ENCODE measurements at regions not wholly inside any gene's neighbourhood (a gene's known extent, or its start where the extent isn't known, plus 50 kb on each side); places are given as distances from the start of the nearest gene placed in this dataset.

DNA sequence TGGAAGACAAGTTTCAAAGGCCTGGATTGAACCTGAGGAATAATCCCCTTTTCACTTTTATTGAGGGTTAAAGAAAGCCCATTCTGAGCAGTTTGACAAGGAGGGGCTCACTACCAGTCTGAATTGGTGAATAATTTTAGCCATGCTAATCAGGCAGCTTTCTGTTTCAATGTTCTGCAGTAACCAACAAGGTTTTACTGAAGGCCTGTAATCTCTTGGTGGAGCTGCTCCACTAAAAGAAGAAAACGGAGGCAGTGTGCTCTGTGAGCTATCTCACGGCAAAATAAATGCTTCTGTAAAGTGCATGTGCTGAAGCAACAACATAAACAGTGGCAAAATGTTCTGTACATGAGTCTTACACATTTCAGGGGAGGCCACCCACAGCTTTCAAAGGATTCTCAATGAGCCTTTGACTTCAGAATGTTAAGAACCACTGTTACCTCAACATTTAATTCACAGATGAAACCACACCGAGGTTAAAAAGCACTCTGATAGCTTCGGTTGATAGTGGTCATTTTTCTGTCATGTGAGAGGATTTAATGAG, 111.2 kb downstream of the LRIG3 start:
- H3K27ac ChIP-seq (ENCODE audit: low read length), result no peak overlapping the region
- H3K4me2 ChIP-seq (ENCODE audit: low read length), result no peak overlapping the region
- ChIA-PET POLR2A (ENCODE audit: unreplicated experiment) (no interaction called here), CTCF (no interaction called here)
- no peaks in the 10 kb centered on the region for H4K20me1 ChIP-seq (ENCODE audit: low read length)
- H3K79me2 ChIP-seq (ENCODE audit: low read length), result no peaks in the 10 kb centered on the region
- H3K27me3 ChIP-seq (ENCODE audit: low read length), result no peaks in the 10 kb centered on the region
- no peaks in the 10 kb centered on the region for H3K9me3 ChIP-seq (ENCODE audit: low read length)
- no peak overlapping the region for H2AFZ ChIP-seq (ENCODE audit: low read length)
- H3K36me3 ChIP-seq (ENCODE audit: low read depth, low read length), result no peaks in the 10 kb centered on the region
- intact Hi-C loops (cut with micrococcal nuclease), result no loop called here
- DNase-seq (no peak), ATAC-seq (no peak)
- H3K9ac ChIP-seq (ENCODE audit: low read length), result no peak overlapping the region
- peaks cover 1% of the 10 kb centered on the region; the same call in 1 of the 2 replicates for H3K4me1 ChIP-seq (ENCODE audit: insufficient read depth, low read length)
- no TSS peak for BruUV-seq (replicated peaks)
- no peak for TF ChIP-seq EZH2 (IDR thresholded peaks at IDR 0.05; ENCODE audit: low read length, unreplicated experiment)
- no peak for TF ChIP-seq EZH2phosphoT487 (IDR thresholded peaks at IDR 0.05; ENCODE audit: borderline replicate concordance, low read length)
- TF ChIP-seq, protein P1, sequence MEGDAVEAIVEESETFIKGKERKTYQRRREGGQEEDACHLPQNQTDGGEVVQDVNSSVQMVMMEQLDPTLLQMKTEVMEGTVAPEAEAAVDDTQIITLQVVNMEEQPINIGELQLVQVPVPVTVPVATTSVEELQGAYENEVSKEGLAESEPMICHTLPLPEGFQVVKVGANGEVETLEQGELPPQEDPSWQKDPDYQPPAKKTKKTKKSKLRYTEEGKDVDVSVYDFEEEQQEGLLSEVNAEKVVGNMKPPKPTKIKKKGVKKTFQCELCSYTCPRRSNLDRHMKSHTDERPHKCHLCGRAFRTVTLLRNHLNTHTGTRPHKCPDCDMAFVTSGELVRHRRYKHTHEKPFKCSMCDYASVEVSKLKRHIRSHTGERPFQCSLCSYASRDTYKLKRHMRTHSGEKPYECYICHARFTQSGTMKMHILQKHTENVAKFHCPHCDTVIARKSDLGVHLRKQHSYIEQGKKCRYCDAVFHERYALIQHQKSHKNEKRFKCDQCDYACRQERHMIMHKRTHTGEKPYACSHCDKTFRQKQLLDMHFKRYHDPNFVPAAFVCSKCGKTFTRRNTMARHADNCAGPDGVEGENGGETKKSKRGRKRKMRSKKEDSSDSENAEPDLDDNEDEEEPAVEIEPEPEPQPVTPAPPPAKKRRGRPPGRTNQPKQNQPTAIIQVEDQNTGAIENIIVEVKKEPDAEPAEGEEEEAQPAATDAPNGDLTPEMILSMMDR (conservative IDR thresholded peaks at IDR 0.05; ENCODE audit: low read depth, low read length), result no peak
- no peaks in the 10 kb centered on the region for H3K9me2 ChIP-seq (replicated peaks; ENCODE audit: low read length)
- no peaks in the 10 kb centered on the region for H3F3A ChIP-seq (ENCODE audit: low read length, unreplicated experiment)
- H3K4me3 ChIP-seq (ENCODE audit: low read length), result no peak overlapping the region

DNA sequence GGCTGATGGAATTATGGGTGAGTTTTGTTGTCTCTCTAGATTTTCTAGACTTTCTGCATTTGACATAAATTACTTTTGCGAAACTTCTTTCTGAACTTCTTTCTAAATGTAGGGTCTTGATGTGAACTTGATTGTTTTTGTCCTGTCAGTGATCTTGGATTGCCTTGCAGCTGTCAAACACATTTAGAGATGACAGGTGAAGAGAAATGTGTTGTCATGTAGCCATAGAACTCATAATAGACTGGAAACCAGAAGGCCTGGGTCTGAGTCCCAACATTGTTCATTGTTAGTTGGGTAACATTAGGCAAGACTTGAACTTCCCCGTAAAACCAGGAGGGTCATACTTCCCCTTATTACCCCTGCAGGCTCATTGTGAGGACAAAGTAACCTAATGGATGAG, 109.0 kb downstream of the LRIG3 start:
- POLR2A ChIA-PET (ENCODE audit: unreplicated experiment), result no interaction called here
- Histone ChIP-seq H2AFZ (ENCODE audit: low read length) (no peak overlapping the region), H3K4me3 (ENCODE audit: low read length) (no peak overlapping the region), H3F3A (ENCODE audit: low read length, unreplicated experiment) (no peaks in the 10 kb centered on the region), H3K4me1 (ENCODE audit: insufficient read depth, low read length) (no peaks in the 10 kb centered on the region), H4K20me1 (ENCODE audit: low read length) (no peaks in the 10 kb centered on the region), H3K27me3 (ENCODE audit: low read length) (no peaks in the 10 kb centered on the region), H3K79me2 (ENCODE audit: low read length) (no peaks in the 10 kb centered on the region), H3K9ac (ENCODE audit: low read length) (no peak overlapping the region), H3K4me2 (ENCODE audit: low read length) (no peak overlapping the region), H3K9me3 (ENCODE audit: low read length) (no peaks in the 10 kb centered on the region), H3K36me3 (ENCODE audit: low read depth, low read length) (no peaks in the 10 kb centered on the region), H3K27ac (ENCODE audit: low read length) (no peak overlapping the region), H3K9me2 (replicated peaks; ENCODE audit: low read length) (no peaks in the 10 kb centered on the region)
- no peak for DNase-seq
- ATAC-seq, result no peak
- TF ChIP-seq, protein P1 (conservative IDR thresholded peaks at IDR 0.05; ENCODE audit: low read depth, low read length), result no peak
- no peak for TF ChIP-seq EZH2 (IDR thresholded peaks at IDR 0.05; ENCODE audit: low read length, unreplicated experiment)
- no peak for TF ChIP-seq EZH2phosphoT487 (IDR thresholded peaks at IDR 0.05; ENCODE audit: borderline replicate concordance, low read length)
- intact Hi-C loops (cut with micrococcal nuclease), result no loop called here
- no TSS peak for BruUV-seq (replicated peaks)
- CTCF ChIA-PET, result no interaction called here

DNA sequence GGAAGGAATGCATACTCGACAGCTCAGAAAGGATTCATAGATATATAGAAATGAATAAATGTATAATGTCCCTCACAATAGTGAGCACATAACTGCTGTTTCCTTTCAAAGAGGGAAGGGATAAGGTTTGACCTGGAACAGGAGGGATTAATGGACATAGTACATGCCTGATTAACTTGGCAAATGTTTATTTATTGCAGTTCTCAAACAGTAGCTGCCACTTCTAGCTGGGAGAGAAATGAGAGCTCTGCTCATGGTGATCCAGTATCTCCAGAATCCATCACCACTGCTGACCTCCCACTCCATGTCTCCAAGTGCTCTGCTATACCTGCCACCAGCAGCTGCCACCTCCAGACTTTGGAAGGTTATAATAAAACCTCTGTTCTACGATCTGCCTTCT, 108.1 kb downstream of the LRIG3 start:
- Histone ChIP-seq H3K4me2 (ENCODE audit: low read length) (no peak overlapping the region), H3K9me2 (replicated peaks; ENCODE audit: low read length) (no peaks in the 10 kb centered on the region), H2AFZ (ENCODE audit: low read length) (no peak overlapping the region), H3K36me3 (ENCODE audit: low read depth, low read length) (no peaks in the 10 kb centered on the region), H3K9ac (ENCODE audit: low read length) (no peak overlapping the region), H3K4me1 (ENCODE audit: insufficient read depth, low read length) (no peaks in the 10 kb centered on the region), H3K9me3 (ENCODE audit: low read length) (no peaks in the 10 kb centered on the region), H3K27me3 (ENCODE audit: low read length) (no peaks in the 10 kb centered on the region), H3K27ac (ENCODE audit: low read length) (no peak overlapping the region), H3K79me2 (ENCODE audit: low read length) (no peaks in the 10 kb centered on the region), H3F3A (ENCODE audit: low read length, unreplicated experiment) (no peaks in the 10 kb centered on the region), H3K4me3 (ENCODE audit: low read length) (no peak overlapping the region), H4K20me1 (ENCODE audit: low read length) (no peaks in the 10 kb centered on the region)
- no TSS peak for BruUV-seq (replicated peaks)
- POLR2A ChIA-PET (ENCODE audit: unreplicated experiment), result no interaction called here
- ATAC-seq (no peak), DNase-seq (no peak)
- CTCF ChIA-PET, result no interaction called here
- intact Hi-C loops (cut with micrococcal nuclease), result no loop called here
- no peak for TF ChIP-seq EZH2phosphoT487 (IDR thresholded peaks at IDR 0.05; ENCODE audit: borderline replicate concordance, low read length)
- TF ChIP-seq, protein P1 (conservative IDR thresholded peaks at IDR 0.05; ENCODE audit: low read depth, low read length), result no peak
- no peak for TF ChIP-seq EZH2 (IDR thresholded peaks at IDR 0.05; ENCODE audit: low read length, unreplicated experiment)
